K562 (cell line): ENCODE measurements at regions not wholly inside any gene's neighbourhood (a gene's known extent, or its start where the extent isn't known, plus 50 kb on each side); places are given as distances from the start of the nearest gene placed in this dataset.
A peak's percentile ranks its signal among the peaks of the same experiment; 100 is the strongest.

ENCODE experiments used
- ATAC-seq: fragments of 200-7000 bp; cut with Tn5 transposase; 3 replicates; pipeline ENCODE4 v1.9.1; 2020; ENCODE audit warnings: moderate library complexity
- BruUV-seq: library from RNA; stranded (reverse); fragments of 400-500 nt; replicated peaks from 2 replicates; lab custom pipeline; 2021; lab: Mats Ljungman, UMichigan
- CTCF ChIA-PET: fragments of 300-600 bp; formaldehyde crosslinking; extraction: SDS; loops from one replicate; lab custom pipeline; 2021; ENCODE audit warnings: low intra/inter-chr PET ratio; lab: Yijun Ruan, JAX
- POLR2A ChIA-PET: fragments of 300-600, 350-650 bp; sonication (Branson Sonifier 250); formaldehyde crosslinking; extraction: SDS; loops from one replicate; lab custom pipeline; 2021; ENCODE audit warnings: antibody characterized with exemption, inconsistent platforms; lab: Yijun Ruan, JAX
- DNase-seq, 4 experiments: peaks; one replicate each; pipeline versions ENCODE4 v3.0.0 to v3.0.0-alpha.2; 2011 to 2018; ENCODE audit warnings: low spot score in 3 of 4, mixed read lengths in 3 of 4; ENCODE audit errors: extremely low read depth in 1 of 4
- FAIRE-seq: peaks from 2 replicates; lab custom pipeline; 2011; peaks lifted over from hg19 to GRCh38; lab: Jason Lieb, UNC
- H2AFZ ChIP-seq: 2 replicates; pipeline ENCODE4 v1.6.0; 2011; ENCODE audit warnings: low read depth, low read length, control low read depth, inconsistent platforms
- H3K27ac ChIP-seq: fragments of 200-600 bp; 3 replicates; pipeline ENCODE4 v1.8.0; 2011; ENCODE audit warnings: low read depth, mild to moderate bottlenecking, control low read depth, inconsistent platforms, low read length, moderate library complexity, mixed read lengths; ENCODE audit errors: extremely low read depth
- H3K27me3 ChIP-seq, 2 experiments: fragments of 300-600 bp in 1 of 2; 2 replicates in 1 of 2; 3 replicates in 1 of 2; pipeline versions ENCODE4 v1.6.0 to v1.8.0; 2011; ENCODE audit warnings: inconsistent platforms in 2 of 2, low read length in 2 of 2, mild to moderate bottlenecking in 1 of 2, mixed read lengths in 1 of 2, moderate library complexity in 1 of 2; ENCODE audit not compliant: control insufficient read depth in 2 of 2, insufficient read depth in 2 of 2
- H3K36me3 ChIP-seq: fragments of 300-600 bp; 3 replicates; pipeline ENCODE4 v1.8.0; 2011; ENCODE audit warnings: mild to moderate bottlenecking, low read length, inconsistent platforms; ENCODE audit not compliant: control insufficient read depth, insufficient read depth
- H3K4me1 ChIP-seq, 2 experiments: fragments of 200-600 bp in 1 of 2; replicated peaks in 1 of 2; 2 replicates in 1 of 2; 3 replicates in 1 of 2; pipeline versions ENCODE4 v1.5.1 to v1.8.0; 2011; ENCODE audit warnings: inconsistent platforms in 2 of 2, low read length in 2 of 2, mild to moderate bottlenecking in 1 of 2, mixed read lengths in 1 of 2, moderate library complexity in 1 of 2; ENCODE audit not compliant: control insufficient read depth in 2 of 2, insufficient read depth in 2 of 2
- H3K4me2 ChIP-seq: 2 replicates; pipeline ENCODE4 v1.6.1; 2011; ENCODE audit warnings: low read length, control low read depth, inconsistent platforms, mixed read lengths; ENCODE audit not compliant: insufficient read depth
- H3K4me3 ChIP-seq: fragments of 200-600 bp; sonication (generic), shearing (Covaris generic); 2 replicates; pipeline ENCODE4 v1.5.1; 2016; ENCODE audit warnings: control low read depth, inconsistent platforms
- H3K79me2 ChIP-seq: fragments of 200-600 bp; 3 replicates; pipeline ENCODE4 v1.8.0; 2011; ENCODE audit warnings: low read length, inconsistent platforms; ENCODE audit not compliant: control insufficient read depth, insufficient read depth
- H3K9ac ChIP-seq, 2 experiments: 2 replicates each; pipeline versions ENCODE4 v1.6.0 to v1.6.1; 2011; ENCODE audit warnings: low read depth in 2 of 2, low read length in 2 of 2, control low read depth in 1 of 2, inconsistent platforms in 1 of 2, mild to moderate bottlenecking in 1 of 2, mixed read lengths in 1 of 2; ENCODE audit not compliant: insufficient read depth in 1 of 2
- H3K9me1 ChIP-seq: one replicate; pipeline ENCODE4 v1.6.0; 2011; ENCODE audit warnings: inconsistent platforms, mild to moderate bottlenecking, low read length, moderate library complexity; ENCODE audit not compliant: control insufficient read depth, insufficient read depth
- H3K9me3 ChIP-seq: replicated peaks from 2 replicates; pipeline ENCODE4 v1.5.1; 2011; ENCODE audit warnings: low read depth, low read length, inconsistent platforms; ENCODE audit not compliant: control insufficient read depth, insufficient read depth
- H4K20me1 ChIP-seq: replicated peaks from 2 replicates; pipeline ENCODE4 v1.6.1; 2011; ENCODE audit warnings: low read length, inconsistent platforms, mixed read lengths; ENCODE audit not compliant: control insufficient read depth, insufficient read depth
- CTBP1 ChIP-seq: fragments of 450-650 bp; IDR thresholded peaks from 2 replicates; pipeline ENCODE4 v1.6.1; 2016; ENCODE audit warnings: borderline replicate concordance
- ELF4 ChIP-seq: fragments of 450-650 bp; formaldehyde crosslinking; IDR thresholded peaks from 2 replicates; pipeline ENCODE4 v1.4.0; 2022; ENCODE audit warnings: missing genetic modification characterization
- L3MBTL2 ChIP-seq: fragments of 450-650 bp; IDR thresholded peaks from 2 replicates; pipeline ENCODE4 v1.6.1; 2016; ENCODE audit warnings: mild to moderate bottlenecking, moderate library complexity
- PRDM10 ChIP-seq: fragments of 450-650 bp; IDR thresholded peaks from 2 replicates; pipeline ENCODE4 v1.6.1; 2018; ENCODE audit not compliant: partially characterized antibody
- RCOR1 ChIP-seq, 2 experiments: IDR thresholded peaks; 2 replicates each; pipeline ENCODE4 v1.6.1; 2012; ENCODE audit warnings: low read depth in 2 of 2, low read length in 2 of 2, borderline replicate concordance in 1 of 2, improper control_type of control experiment in 1 of 2
- SMARCC2 ChIP-seq: fragments of 450-650 bp; IDR thresholded peaks from 2 replicates; pipeline ENCODE4 v1.6.1; 2017; ENCODE audit warnings: antibody characterized with exemption, moderate library complexity, mild to moderate bottlenecking, low read depth
- TBP ChIP-seq: optimal IDR thresholded peaks from 2 replicates; pipeline ENCODE3; 2011; ENCODE audit warnings: low read depth, low read length, improper control_type of control experiment
- ZEB2 ChIP-seq: fragments of 450-650 bp; IDR thresholded peaks from 2 replicates; pipeline ENCODE4 v1.6.1; 2016
- ZFP36 ChIP-seq: fragments of 150-350 bp; IDR thresholded peaks from 2 replicates; pipeline ENCODE4 v1.6.1; 2018; ENCODE audit warnings: low read length, low read depth; ENCODE audit not compliant: partially characterized antibody
- ZNF431 ChIP-seq: sonication (generic); formaldehyde crosslinking; IDR thresholded peaks from 2 replicates; pipeline ENCODE4 v1.8.0; 2022; ENCODE audit warnings: mild to moderate bottlenecking, missing genetic modification reagents
- ZNF511 ChIP-seq: sonication (generic); formaldehyde crosslinking; IDR thresholded peaks from 2 replicates; pipeline ENCODE4 v1.8.0; 2022; ENCODE audit warnings: mild to moderate bottlenecking, missing genetic modification reagents
- WGBS: fragments of 100-300 bp; shearing (Covaris generic); methylation state at CpG from one replicate; pipeline ENCODE4 v1.1.6; 2016; ENCODE audit warnings: low coverage, mixed read lengths; ENCODE audit not compliant: insufficient coverage; ENCODE audit errors: missing lambda C conversion rate; 5-methylcytosine and 5-hydroxymethylcytosine counted together
- in situ Hi-C: fragments of 300-500 bp; cut with MboI; formaldehyde crosslinking; loops from 4 replicates; pipeline ENCODE4 v1.15.0; 2018; ENCODE audit warnings: inconsistent platforms, mixed read lengths
- intact Hi-C: fragments of 100-400 bp; cut with micrococcal nuclease; formaldehyde crosslinking; loops from 2 replicates; pipeline ENCODE4 v1.14.2; 2022

- TF ChIP-seq ZFP36 (no peak), ZNF511 (no peak), TBP (no peak), ZNF431 (no peak), ELF4 (CRISPR knock-in tag) (no peak)
Observed at GRCh38 chr17:79374087-79374689, 236.7 kb downstream of the RBFOX3 start (continued).

- DNase-seq = peak; percentile 21 to 47 (median 28)
- Histone ChIP-seq H3K27me3 (peaks cover 5 to 45% of the 10 kb centered on the region in 2 experiments), H4K20me1 (0 out of 2 replicates have a peak, but pooled peaks cover 8% of the 10 kb centered on the region), H3K36me3 (no peaks in the 10 kb centered on the region), H3K9me3 (no peaks in the 10 kb centered on the region), H3K4me3 (no peak overlapping the region), H3K4me2 (no peak overlapping the region), H3K4me1 (0 out of 5 replicates have a peak, but pooled peaks cover 0 to 4% of the 10 kb centered on the region in 2 experiments), H3K27ac (no peak overlapping the region), H3K9ac (no peak overlapping the region), H3K79me2 (no peaks in the 10 kb centered on the region), H3K9me1 (no peaks in the 10 kb centered on the region), H2AFZ (no peak overlapping the region)
- TF ChIP-seq RCOR1 (IDR thresholded peaks at IDR 0.05; ENCODE audit: borderline replicate concordance in 1 of 2, low read depth in 2 of 2, low read length in 2 of 2) (0 out of 4 replicates have a peak, but pooled peaks of 1 of the 2 experiments have one; percentile 14), L3MBTL2 (peak; percentile 67), CTBP1 (0 out of 2 replicates have a peak, but pooled peaks have one; percentile 11), ZEB2 (no peak), PRDM10 (peak; percentile 72), SMARCC2 (no peak)
- BruUV-seq = no TSS peak
- in situ Hi-C loops (no loop called here), intact Hi-C loops (no loop called here)
- 3% methylated on average over 15 of the region's 16 CpGs for WGBS
- FAIRE-seq = no peak
- ChIA-PET POLR2A (interaction anchor here (0.6 to 0.7 kb wide), 4 partner anchors 16 to 725 kb away, joined by 3 to 4 read pairs (median 3); no protein-coding TSS in a partner anchor), CTCF (no interaction called here)
- peak; percentile 83 for ATAC-seq
Observed at GRCh38 chr17:79372470-79373238, 238.2 kb downstream of the RBFOX3 start.
